ENCODE measurements at regions not wholly inside any gene's neighbourhood (a gene's known extent, or its start where the extent isn't known, plus 50 kb on each side); places are given as distances from the start of the nearest gene placed in this dataset.

DNA sequence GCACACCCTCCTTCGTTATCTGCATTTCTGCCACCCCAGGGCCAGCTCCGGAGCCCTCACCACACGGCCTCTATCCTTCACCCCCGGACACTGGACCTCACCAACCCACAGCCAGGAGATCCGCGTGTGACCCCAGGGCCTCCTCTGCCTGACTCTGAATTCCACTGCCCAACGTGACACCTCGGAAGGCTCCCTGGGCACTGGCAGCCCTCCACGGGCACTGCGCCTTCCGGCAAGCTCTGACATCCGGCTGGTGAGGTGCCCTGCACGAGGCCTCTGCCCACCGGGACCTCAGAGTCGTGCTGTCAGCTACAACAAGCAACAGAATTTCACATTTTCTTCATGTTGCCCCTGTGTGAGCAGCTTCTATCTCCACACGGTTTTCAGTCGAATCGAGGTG lies 148.3 kb downstream of the CRYBB2 start:
- no peak for ATAC-seq
- TF ChIP-seq ZFP30 (CRISPR knock-in tag; IDR thresholded peaks at IDR 0.05): no peak

DNA sequence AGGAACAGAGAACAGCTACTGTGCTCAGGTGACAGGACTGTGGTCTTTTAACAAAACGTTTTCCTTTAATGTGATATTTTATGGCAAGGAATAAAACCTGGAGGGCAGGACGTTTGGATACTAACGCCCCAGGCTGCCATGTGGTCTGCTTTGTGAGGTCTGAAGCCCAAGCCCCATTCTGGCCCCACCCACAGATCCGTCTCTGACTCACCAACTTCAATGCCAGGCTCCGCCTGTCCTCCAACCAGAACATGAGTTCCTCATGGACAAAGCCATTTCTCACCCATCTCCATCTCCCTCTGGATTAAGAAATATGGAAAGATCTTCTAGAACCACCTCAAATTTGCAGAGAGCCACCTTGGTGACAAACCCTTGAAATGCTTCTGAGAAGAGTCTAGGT lies 148.8 kb downstream of the CRYBB2 start:
- TF ChIP-seq ZNF8 (CRISPR knock-in tag; IDR thresholded peaks at IDR 0.05) (no peak), ISL1 (CRISPR knock-in tag; IDR thresholded peaks at IDR 0.05) (no peak), ZFP3 (CRISPR knock-in tag; IDR thresholded peaks at IDR 0.05) (no peak), OSR1 (CRISPR knock-in tag; IDR thresholded peaks at IDR 0.05) (no peak), ZNF70 (CRISPR knock-in tag; IDR thresholded peaks at IDR 0.05) (no peak), ARNTL (CRISPR knock-in tag; IDR thresholded peaks at IDR 0.05; ENCODE audit: borderline replicate concordance, low read depth) (no peak), CSDC2 (CRISPR knock-in tag; IDR thresholded peaks at IDR 0.05) (no peak), GLIS3 (CRISPR knock-in tag; IDR thresholded peaks at IDR 0.05) (no peak)
- TF ChIP-seq, protein P1, sequence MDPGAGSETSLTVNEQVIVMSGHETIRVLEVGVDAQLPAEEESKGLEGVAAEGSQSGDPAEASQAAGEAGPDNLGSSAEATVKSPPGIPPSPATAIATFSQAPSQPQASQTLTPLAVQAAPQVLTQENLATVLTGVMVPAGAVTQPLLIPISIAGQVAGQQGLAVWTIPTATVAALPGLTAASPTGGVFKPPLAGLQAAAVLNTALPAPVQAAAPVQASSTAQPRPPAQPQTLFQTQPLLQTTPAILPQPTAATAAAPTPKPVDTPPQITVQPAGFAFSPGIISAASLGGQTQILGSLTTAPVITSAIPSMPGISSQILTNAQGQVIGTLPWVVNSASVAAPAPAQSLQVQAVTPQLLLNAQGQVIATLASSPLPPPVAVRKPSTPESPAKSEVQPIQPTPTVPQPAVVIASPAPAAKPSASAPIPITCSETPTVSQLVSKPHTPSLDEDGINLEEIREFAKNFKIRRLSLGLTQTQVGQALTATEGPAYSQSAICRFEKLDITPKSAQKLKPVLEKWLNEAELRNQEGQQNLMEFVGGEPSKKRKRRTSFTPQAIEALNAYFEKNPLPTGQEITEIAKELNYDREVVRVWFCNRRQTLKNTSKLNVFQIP (CRISPR knock-in tag; IDR thresholded peaks at IDR 0.05; ENCODE audit: borderline replicate concordance, low read depth): no peak
- TF ChIP-seq, protein P2, sequence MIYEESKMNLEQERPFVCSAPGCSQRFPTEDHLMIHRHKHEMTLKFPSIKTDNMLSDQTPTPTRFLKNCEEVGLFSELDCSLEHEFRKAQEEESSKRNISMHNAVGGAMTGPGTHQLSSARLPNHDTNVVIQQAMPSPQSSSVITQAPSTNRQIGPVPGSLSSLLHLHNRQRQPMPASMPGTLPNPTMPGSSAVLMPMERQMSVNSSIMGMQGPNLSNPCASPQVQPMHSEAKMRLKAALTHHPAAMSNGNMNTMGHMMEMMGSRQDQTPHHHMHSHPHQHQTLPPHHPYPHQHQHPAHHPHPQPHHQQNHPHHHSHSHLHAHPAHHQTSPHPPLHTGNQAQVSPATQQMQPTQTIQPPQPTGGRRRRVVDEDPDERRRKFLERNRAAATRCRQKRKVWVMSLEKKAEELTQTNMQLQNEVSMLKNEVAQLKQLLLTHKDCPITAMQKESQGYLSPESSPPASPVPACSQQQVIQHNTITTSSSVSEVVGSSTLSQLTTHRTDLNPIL (CRISPR knock-in tag; IDR thresholded peaks at IDR 0.05; ENCODE audit: low read depth): no peak
- ATAC-seq: peak; percentile 56

DNA sequence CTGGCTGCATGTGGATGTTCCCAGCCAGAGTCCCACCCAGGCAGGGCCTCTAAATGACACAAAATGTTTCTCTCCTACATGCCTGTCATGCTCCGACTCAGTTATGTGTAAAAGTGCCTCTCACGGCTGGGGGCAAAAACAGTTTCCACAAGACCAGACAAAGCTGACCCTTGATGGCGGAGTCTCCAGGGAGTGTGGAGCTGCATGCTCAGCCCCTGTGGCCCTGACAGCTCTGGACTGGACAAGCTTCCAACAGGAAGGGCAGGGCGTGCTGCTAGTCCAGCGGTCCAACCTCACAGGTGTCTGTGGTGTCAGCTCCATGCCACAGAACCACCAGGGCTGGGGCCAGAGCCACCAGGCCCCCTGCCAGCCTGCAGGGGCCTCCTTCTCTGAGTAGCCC lies 149.6 kb downstream of the CRYBB2 start:
- no peak for ATAC-seq
- TF ChIP-seq, protein P3, sequence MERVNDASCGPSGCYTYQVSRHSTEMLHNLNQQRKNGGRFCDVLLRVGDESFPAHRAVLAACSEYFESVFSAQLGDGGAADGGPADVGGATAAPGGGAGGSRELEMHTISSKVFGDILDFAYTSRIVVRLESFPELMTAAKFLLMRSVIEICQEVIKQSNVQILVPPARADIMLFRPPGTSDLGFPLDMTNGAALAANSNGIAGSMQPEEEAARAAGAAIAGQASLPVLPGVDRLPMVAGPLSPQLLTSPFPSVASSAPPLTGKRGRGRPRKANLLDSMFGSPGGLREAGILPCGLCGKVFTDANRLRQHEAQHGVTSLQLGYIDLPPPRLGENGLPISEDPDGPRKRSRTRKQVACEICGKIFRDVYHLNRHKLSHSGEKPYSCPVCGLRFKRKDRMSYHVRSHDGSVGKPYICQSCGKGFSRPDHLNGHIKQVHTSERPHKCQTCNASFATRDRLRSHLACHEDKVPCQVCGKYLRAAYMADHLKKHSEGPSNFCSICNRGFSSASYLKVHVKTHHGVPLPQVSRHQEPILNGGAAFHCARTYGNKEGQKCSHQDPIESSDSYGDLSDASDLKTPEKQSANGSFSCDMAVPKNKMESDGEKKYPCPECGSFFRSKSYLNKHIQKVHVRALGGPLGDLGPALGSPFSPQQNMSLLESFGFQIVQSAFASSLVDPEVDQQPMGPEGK (CRISPR knock-in tag; IDR thresholded peaks at IDR 0.05; ENCODE audit: borderline replicate concordance): no peak
- no peak for TF ChIP-seq ZNF565 (CRISPR knock-in tag; conservative IDR thresholded peaks at IDR 0.05; ENCODE audit: low read depth)

DNA sequence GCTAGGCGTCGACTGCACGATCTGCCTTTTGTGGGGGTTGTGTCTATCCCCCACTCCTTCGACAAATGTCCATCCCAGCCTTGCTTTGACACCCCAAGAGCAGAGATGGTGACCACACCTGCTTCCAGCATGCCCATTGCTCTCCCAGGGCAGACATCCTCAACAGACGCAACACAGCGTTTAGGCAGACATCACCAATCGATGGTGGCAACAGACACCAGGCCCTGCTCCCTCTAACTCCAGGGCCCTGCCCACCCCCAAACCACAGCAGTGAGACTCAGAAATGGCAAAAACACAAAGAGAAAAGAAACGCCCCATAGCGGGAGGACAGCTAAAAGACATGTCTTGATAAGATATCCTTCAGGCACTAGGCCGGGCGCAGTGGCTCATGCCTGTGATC lies 150.9 kb downstream of the CRYBB2 start:
- TF ChIP-seq OSR1 (CRISPR knock-in tag; IDR thresholded peaks at IDR 0.05) (no peak), ESRRG (CRISPR knock-in tag; IDR thresholded peaks at IDR 0.05) (no peak), ZNF565 (CRISPR knock-in tag; conservative IDR thresholded peaks at IDR 0.05; ENCODE audit: low read depth) (no peak), TOX (CRISPR knock-in tag; IDR thresholded peaks at IDR 0.05; ENCODE audit: borderline replicate concordance) (no peak), GLIS3 (CRISPR knock-in tag; IDR thresholded peaks at IDR 0.05) (no peak), ARNTL (CRISPR knock-in tag; IDR thresholded peaks at IDR 0.05; ENCODE audit: borderline replicate concordance, low read depth) (no peak), ZNF8 (CRISPR knock-in tag; IDR thresholded peaks at IDR 0.05) (no peak), CSDC2 (CRISPR knock-in tag; IDR thresholded peaks at IDR 0.05) (no peak), ISL1 (CRISPR knock-in tag; IDR thresholded peaks at IDR 0.05) (no peak), SNAI2 (CRISPR knock-in tag; IDR thresholded peaks at IDR 0.05) (no peak), ZC3H10 (CRISPR knock-in tag; IDR thresholded peaks at IDR 0.05) (no peak), RARB (CRISPR knock-in tag; IDR thresholded peaks at IDR 0.05) (no peak), BACH2 (CRISPR knock-in tag; IDR thresholded peaks at IDR 0.05; ENCODE audit: borderline replicate concordance) (no peak), ZNF70 (CRISPR knock-in tag; IDR thresholded peaks at IDR 0.05) (no peak), ZFP3 (CRISPR knock-in tag; IDR thresholded peaks at IDR 0.05) (no peak), ZFP30 (CRISPR knock-in tag; IDR thresholded peaks at IDR 0.05) (no peak)
- TF ChIP-seq, protein P1 (CRISPR knock-in tag; IDR thresholded peaks at IDR 0.05; ENCODE audit: borderline replicate concordance, low read depth): no peak
- TF ChIP-seq, protein P4, sequence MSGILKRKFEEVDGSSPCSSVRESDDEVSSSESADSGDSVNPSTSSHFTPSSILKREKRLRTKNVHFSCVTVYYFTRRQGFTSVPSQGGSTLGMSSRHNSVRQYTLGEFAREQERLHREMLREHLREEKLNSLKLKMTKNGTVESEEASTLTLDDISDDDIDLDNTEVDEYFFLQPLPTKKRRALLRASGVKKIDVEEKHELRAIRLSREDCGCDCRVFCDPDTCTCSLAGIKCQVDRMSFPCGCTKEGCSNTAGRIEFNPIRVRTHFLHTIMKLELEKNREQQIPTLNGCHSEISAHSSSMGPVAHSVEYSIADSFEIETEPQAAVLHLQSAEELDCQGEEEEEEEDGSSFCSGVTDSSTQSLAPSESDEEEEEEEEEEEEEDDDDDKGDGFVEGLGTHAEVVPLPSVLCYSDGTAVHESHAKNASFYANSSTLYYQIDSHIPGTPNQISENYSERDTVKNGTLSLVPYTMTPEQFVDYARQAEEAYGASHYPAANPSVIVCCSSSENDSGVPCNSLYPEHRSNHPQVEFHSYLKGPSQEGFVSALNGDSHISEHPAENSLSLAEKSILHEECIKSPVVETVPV (CRISPR knock-in tag; IDR thresholded peaks at IDR 0.05): no peak
- TF ChIP-seq, protein P2 (CRISPR knock-in tag; IDR thresholded peaks at IDR 0.05; ENCODE audit: low read depth): no peak
- TF ChIP-seq, protein P5, sequence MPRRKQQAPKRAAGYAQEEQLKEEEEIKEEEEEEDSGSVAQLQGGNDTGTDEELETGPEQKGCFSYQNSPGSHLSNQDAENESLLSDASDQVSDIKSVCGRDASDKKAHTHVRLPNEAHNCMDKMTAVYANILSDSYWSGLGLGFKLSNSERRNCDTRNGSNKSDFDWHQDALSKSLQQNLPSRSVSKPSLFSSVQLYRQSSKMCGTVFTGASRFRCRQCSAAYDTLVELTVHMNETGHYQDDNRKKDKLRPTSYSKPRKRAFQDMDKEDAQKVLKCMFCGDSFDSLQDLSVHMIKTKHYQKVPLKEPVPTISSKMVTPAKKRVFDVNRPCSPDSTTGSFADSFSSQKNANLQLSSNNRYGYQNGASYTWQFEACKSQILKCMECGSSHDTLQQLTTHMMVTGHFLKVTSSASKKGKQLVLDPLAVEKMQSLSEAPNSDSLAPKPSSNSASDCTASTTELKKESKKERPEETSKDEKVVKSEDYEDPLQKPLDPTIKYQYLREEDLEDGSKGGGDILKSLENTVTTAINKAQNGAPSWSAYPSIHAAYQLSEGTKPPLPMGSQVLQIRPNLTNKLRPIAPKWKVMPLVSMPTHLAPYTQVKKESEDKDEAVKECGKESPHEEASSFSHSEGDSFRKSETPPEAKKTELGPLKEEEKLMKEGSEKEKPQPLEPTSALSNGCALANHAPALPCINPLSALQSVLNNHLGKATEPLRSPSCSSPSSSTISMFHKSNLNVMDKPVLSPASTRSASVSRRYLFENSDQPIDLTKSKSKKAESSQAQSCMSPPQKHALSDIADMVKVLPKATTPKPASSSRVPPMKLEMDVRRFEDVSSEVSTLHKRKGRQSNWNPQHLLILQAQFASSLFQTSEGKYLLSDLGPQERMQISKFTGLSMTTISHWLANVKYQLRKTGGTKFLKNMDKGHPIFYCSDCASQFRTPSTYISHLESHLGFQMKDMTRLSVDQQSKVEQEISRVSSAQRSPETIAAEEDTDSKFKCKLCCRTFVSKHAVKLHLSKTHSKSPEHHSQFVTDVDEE (CRISPR knock-in tag; IDR thresholded peaks at IDR 0.05): no peak

More for the DNA sequence above, 150.9 kb downstream of the CRYBB2 start:
- ATAC-seq: no peak
